Thyroid gland (tissue), 4 donors: ENCODE measurements at regions not wholly inside any gene's neighbourhood (a gene's known extent, or its start where the extent isn't known, plus 50 kb on each side); places are given as distances from the start of the nearest gene placed in this dataset.

Experiments used
- DNase-seq, 2 donors: peaks; one replicate each; pipeline ENCODE4 v3.0.0-alpha.2; 2019
- H3K27ac ChIP-seq, 3 donors: fragments of 200-600 bp; sonication (generic); 1 replicate in 2 of 3; 2 replicates in 1 of 3; pipeline ENCODE4 v1.5.1; 2016 to 2019; ENCODE audit warnings: mild to moderate bottlenecking in 1 of 3, moderate library complexity in 1 of 3
- H3K27me3 ChIP-seq: fragments of 200-600 bp; sonication (generic); one replicate; pipeline ENCODE4 v1.5.1; 2019
- H3K36me3 ChIP-seq, 2 donors: fragments of 200-600 bp; sonication (generic); one replicate each; pipeline ENCODE4 v1.5.1; 2016 to 2019
- H3K4me1 ChIP-seq, 2 donors: fragments of 200-600 bp; sonication (generic); one replicate each; pipeline ENCODE4 v1.5.1; 2017 to 2019
- H3K4me3 ChIP-seq, 3 donors: fragments of 200-600 bp; sonication (generic); replicated peaks in 1 of 3; 1 replicate in 2 of 3; 2 replicates in 1 of 3; pipeline ENCODE4 v1.5.1; 2016; ENCODE audit warnings: mild to moderate bottlenecking in 1 of 3
- H3K9me3 ChIP-seq: fragments of 200-600 bp; sonication (generic); one replicate; pipeline ENCODE4 v1.5.1; 2017
- POLR2A ChIP-seq, 2 donors: fragments of 450-650 bp; IDR thresholded peaks; one replicate each; pipeline ENCODE4 v1.6.1; 2017; ENCODE audit warnings: antibody characterized with exemption in 2 of 2, mild to moderate bottlenecking in 2 of 2, moderate library complexity in 1 of 2
- WGBS, 2 donors: methylation state at CpG; one replicate each; pipeline ENCODE4 v1.1.5; 2017; 5-methylcytosine and 5-hydroxymethylcytosine counted together
- intact Hi-C: fragments of 100-400 bp; cut with DNase I; formaldehyde crosslinking; loops from one replicate; pipeline ENCODE4 v1.15.1; 2023
- TF ChIP-seq, protein P1 (sequence below), 6 experiments: fragments of 200-600 bp in 3 of 6; fragments of 450-650 bp in 3 of 6; sonication (generic) in 3 of 6; IDR thresholded peaks; one replicate each; pipeline ENCODE4 v1.5.1; 2016 to 2019; ENCODE audit warnings: antibody characterized with exemption in 6 of 6, mild to moderate bottlenecking in 2 of 6, inconsistent platforms in 1 of 6, moderate library complexity in 1 of 6

DNA sequence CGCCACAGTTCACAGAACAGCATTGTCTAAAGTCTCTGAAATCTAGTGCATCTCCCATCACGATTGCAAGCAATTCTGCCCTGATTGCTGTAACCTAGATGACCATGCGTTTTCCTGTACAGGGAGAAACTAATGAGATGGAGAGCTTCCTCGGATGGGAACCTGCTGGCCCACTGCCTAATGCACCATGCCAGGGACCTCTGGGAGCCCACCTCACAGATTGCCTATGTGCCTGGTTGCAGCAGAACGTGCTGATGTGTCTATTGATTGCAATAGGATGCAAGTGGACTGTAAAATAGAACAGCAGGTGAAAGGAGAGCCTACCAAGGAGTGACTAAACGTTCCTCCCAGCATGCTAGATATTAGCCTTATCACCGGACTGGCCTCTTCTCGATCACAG, 141.0 kb upstream of the RAB12 start:
- Histone ChIP-seq H3K27ac (no peak overlapping the region), H3K27me3 (no peaks in the 10 kb centered on the region), H3K9me3 (no peaks in the 10 kb centered on the region), H3K4me3 (no peak overlapping the region), H3K36me3 (no peaks in the 10 kb centered on the region), H3K4me1 (peaks cover 0 to 2% of the 10 kb centered on the region in 2 donors)
- TF ChIP-seq, protein P1, sequence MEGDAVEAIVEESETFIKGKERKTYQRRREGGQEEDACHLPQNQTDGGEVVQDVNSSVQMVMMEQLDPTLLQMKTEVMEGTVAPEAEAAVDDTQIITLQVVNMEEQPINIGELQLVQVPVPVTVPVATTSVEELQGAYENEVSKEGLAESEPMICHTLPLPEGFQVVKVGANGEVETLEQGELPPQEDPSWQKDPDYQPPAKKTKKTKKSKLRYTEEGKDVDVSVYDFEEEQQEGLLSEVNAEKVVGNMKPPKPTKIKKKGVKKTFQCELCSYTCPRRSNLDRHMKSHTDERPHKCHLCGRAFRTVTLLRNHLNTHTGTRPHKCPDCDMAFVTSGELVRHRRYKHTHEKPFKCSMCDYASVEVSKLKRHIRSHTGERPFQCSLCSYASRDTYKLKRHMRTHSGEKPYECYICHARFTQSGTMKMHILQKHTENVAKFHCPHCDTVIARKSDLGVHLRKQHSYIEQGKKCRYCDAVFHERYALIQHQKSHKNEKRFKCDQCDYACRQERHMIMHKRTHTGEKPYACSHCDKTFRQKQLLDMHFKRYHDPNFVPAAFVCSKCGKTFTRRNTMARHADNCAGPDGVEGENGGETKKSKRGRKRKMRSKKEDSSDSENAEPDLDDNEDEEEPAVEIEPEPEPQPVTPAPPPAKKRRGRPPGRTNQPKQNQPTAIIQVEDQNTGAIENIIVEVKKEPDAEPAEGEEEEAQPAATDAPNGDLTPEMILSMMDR (IDR thresholded peaks at IDR 0.05) = no peak
- no peak for TF ChIP-seq POLR2A (IDR thresholded peaks at IDR 0.05)
- 84 to 85% methylated on average over 8 of the region's 8 CpGs for WGBS, 2 donors
- intact Hi-C loops = no loop called here
- no peak for DNase-seq

DNA sequence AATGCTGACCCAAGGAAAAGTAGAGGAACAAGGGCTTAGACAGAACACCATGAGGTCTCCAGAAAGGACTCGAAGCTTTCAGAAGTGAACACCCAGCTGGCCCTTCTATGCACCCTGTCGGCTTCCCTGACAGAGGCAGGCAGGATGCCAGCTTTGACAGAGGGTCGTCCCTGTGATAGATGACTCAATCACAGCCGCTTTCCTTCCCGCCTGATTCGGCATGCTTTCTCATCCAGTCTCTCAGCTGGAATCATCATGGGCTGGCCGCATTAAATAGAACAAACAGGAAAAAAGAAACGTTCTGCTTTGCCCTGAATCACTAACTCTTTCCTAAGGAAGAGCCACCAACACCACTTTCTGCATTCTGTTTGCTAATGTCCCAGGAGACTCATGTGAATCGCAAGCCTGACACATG, 140.3 kb upstream of the RAB12 start:
- TF ChIP-seq, protein P1 (IDR thresholded peaks at IDR 0.05) = no peak
- TF ChIP-seq POLR2A (IDR thresholded peaks at IDR 0.05) = no peak
- H3K4me3 ChIP-seq = no peak overlapping the region
- H3K4me1 ChIP-seq = peaks cover 0 to 2% of the 10 kb centered on the region in 2 donors
- no peaks in the 10 kb centered on the region for H3K36me3 ChIP-seq
- no peaks in the 10 kb centered on the region for H3K9me3 ChIP-seq
- intact Hi-C loops = no loop called here
- H3K27ac ChIP-seq = no peak overlapping the region
- WGBS, 2 donors = 58 to 67% methylated on average over 9 of the region's 9 CpGs
- no peak for DNase-seq
- H3K27me3 ChIP-seq = no peaks in the 10 kb centered on the region

DNA sequence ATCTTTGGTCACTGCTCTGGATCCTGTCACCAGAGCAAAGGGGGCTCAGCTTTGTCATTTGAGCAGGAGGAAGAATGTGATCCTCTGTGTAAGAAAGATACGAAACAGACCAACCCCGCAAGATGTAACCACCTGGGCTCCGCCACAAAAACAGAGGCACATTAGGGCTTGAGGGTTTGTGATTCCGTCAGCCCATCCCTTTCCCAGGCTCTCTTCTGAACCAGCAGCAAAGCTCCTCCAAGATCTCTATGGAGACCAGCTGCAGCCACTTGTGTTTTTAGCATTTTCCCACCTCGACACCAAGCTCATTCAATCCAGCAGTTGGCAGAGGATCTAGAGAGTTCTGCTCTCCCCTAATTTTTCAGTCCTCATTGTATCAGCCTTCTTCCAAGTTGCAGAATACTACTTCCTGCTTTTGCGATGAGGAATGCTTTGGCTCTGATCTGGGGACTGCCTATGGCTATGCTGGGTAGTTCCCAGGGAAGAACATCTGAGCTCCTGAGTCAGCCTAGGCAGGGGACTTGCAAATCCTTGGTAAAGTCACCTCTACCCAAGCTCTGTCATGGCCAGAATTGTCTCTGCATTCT, 139.6 kb upstream of the RAB12 start:
- Histone ChIP-seq H3K4me1 (peaks cover 0 to 2% of the 10 kb centered on the region in 2 donors), H3K27ac (no peak overlapping the region), H3K27me3 (no peaks in the 10 kb centered on the region), H3K4me3 (no peak overlapping the region), H3K9me3 (no peaks in the 10 kb centered on the region), H3K36me3 (no peaks in the 10 kb centered on the region)
- no peak for TF ChIP-seq POLR2A (IDR thresholded peaks at IDR 0.05)
- TF ChIP-seq, protein P1 (IDR thresholded peaks at IDR 0.05) = no peak
- no peak for DNase-seq
- 63 to 64% methylated on average over 4 to 6 of the region's 6 CpGs for WGBS, 2 donors
- intact Hi-C loops = no loop called here

DNA sequence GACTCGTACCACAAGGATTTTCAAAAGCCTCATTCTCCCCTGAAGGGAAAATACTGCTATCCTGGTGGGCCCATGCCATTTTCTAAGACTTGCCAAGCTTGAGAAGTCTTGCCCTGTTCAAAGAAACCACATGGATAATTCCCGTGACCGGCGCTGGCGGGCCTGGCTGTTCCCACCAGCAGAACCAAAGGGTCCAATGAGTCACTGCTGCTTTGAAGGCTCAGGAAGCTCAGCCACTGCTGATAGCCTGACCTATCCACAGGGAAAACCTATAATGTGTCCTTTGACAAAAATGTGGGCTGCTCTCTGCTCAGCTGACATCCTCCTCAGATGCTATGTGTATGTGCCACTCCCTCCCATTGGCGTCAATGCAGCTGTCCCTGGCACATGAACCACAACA, 137.9 kb upstream of the RAB12 start:
- H3K4me1 ChIP-seq = peaks cover 0 to 2% of the 10 kb centered on the region in 2 donors
- DNase-seq = no peak
- no peaks in the 10 kb centered on the region for H3K36me3 ChIP-seq
- no peak overlapping the region for H3K27ac ChIP-seq
- intact Hi-C loops = no loop called here
- no peak overlapping the region for H3K4me3 ChIP-seq
- H3K9me3 ChIP-seq = no peaks in the 10 kb centered on the region
- H3K27me3 ChIP-seq = no peaks in the 10 kb centered on the region
- no peak for TF ChIP-seq POLR2A (IDR thresholded peaks at IDR 0.05)
- TF ChIP-seq, protein P1 (IDR thresholded peaks at IDR 0.05) = no peak
- 95% methylated on average over 6 of the region's 6 CpGs for WGBS, 2 donors

DNA sequence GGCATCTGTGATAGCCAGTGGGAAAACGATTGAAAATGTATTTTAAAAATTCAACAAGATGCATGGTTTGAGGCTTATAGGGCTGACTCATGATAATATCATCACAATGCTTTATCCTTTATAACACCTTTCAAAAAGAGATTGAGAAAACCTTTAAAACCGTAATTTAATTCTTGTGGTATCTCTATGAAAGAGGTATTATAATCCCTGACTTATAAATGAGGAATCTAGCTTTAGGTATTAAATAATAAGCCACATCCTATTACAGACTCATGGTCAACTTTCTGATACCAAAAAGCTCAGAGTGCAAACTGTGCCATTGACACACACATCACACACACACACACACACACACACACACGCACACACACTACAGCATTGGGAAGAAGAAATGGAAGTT, 134.6 kb upstream of the RAB12 start:
- H3K27ac ChIP-seq = no peak overlapping the region
- no peak for DNase-seq
- H3K36me3 ChIP-seq = no peaks in the 10 kb centered on the region
- H3K4me3 ChIP-seq = no peak overlapping the region
- H3K4me1 ChIP-seq = peaks cover 0 to under 1% of the 10 kb centered on the region in 2 donors
- no peaks in the 10 kb centered on the region for H3K9me3 ChIP-seq
- intact Hi-C loops = no loop called here
- TF ChIP-seq POLR2A (IDR thresholded peaks at IDR 0.05) = no peak
- TF ChIP-seq, protein P1 (IDR thresholded peaks at IDR 0.05) = no peak
- WGBS, 2 donors = 82 to 88% methylated on average over 3 of the region's 3 CpGs
- H3K27me3 ChIP-seq = no peaks in the 10 kb centered on the region
